ENCODE measurements at regions not wholly inside any gene's neighbourhood (a gene's known extent, or its start where the extent isn't known, plus 50 kb on each side); places are given as distances from the start of the nearest gene placed in this dataset.

DNA sequence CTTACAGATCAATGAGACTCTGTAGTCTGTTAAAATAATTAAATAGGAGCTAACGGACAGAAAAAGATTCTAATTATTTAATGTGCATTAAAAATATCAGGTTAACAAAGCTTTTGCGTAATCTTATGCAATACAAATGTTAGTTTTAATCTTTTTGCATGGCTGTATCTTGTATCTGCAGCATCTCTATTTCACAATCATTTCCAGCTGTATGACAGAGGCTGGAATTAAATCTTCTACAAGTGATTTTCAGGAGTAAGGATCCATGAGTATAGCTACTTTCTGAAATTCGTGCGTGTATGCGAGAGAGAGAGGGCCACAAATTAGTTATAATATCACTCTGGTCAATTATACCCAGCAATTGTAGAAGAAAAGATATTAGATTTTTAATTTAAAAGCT, 1446.8 kb downstream of the NCAM2 start:
- DNase-seq = no peak

DNA sequence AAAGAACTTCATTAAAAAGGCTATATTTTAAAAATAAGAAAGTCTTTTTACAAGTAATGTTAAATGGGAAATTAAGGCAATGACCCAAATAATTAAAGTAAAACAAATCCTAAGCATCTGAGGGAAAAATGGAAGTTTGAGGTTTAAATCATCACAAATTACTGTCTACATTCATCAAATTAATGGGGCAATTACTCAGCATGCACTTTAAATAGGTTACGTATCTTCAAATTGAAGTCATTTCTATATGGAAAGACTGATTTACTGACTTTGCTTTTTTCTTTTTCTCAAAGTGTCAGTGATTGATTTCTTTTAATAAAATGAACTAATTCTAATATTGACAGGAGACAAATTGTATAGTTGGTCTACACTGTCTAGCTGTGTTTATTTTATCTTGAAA, 1452.3 kb downstream of the NCAM2 start:
- no peak for DNase-seq

DNA sequence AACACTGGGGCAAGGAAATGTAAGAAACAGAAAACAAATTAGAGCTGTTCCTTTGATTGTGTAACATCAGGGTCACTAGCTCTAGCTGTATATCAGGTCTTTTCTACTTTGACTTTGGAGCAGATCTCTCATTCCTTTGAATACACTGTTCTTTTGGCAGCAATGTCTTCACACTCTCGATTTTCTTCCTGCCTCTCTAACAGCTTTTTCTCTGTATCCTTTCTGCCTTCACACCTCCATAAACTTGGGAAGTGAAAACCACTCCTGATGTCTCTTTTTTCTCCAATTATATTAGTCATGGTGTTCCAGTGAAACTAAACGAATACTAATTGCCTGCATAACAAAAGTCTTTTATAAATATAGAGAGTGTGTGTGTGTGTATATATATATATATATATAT, 1458.0 kb downstream of the NCAM2 start:
- DNase-seq = no peak

DNA sequence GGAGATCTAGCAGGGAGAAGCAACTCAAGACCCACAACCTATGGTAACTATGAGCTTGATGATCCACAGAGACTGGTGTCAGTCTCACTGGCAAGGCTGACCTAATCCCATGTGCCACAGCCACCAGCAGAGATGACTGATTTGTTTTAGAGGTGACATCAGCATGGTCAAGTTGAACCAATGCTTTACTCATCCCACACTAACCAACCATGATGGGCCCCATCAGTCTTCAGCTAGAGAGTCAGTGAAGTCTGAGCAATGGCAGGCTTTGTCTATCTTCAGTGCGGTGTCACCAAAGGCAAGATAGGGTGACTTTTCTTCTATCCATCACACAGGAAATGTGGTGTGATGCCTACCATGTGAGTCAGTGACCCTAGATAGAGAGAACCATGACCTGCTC, 1470.7 kb downstream of the NCAM2 start:
- no peak for DNase-seq

DNA sequence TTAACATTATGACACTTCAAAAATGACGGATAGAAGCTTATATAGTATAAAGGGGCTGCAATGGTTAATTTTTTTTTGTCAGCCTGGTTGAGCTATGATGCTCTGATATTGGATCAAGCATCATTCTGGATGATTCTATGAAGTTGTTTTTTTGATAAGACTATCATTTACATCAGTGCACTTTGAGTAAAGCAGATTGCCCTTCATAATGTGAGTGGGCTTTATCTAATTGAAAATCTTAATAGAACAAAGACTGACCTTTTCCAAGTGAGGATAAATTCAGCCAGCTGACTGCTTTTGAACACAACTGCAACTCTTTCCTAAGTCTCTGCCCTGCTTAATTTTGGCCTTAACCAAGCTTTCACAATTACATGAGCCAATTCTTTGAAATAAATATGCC, 1476.2 kb downstream of the NCAM2 start:
- no peak for DNase-seq

DNA sequence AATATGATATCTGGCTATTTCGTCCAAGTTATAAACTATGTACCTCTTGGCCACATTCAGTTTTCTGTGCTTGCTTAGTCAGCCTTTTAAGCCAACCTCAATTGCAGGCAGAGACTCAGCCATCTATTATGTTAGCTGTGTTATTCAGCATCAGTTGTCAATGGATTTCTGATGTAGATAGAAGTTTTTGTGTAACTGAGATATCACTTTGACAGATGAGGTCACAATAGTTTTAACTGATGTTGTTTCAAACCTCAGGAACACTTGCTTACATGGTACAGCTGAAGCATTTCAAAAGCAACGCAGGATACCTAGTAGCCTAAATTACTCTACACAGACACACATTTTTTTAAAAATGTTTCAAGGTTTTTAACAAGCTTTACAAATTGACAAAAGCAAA, 1478.0 kb downstream of the NCAM2 start:
- DNase-seq = no peak

DNA sequence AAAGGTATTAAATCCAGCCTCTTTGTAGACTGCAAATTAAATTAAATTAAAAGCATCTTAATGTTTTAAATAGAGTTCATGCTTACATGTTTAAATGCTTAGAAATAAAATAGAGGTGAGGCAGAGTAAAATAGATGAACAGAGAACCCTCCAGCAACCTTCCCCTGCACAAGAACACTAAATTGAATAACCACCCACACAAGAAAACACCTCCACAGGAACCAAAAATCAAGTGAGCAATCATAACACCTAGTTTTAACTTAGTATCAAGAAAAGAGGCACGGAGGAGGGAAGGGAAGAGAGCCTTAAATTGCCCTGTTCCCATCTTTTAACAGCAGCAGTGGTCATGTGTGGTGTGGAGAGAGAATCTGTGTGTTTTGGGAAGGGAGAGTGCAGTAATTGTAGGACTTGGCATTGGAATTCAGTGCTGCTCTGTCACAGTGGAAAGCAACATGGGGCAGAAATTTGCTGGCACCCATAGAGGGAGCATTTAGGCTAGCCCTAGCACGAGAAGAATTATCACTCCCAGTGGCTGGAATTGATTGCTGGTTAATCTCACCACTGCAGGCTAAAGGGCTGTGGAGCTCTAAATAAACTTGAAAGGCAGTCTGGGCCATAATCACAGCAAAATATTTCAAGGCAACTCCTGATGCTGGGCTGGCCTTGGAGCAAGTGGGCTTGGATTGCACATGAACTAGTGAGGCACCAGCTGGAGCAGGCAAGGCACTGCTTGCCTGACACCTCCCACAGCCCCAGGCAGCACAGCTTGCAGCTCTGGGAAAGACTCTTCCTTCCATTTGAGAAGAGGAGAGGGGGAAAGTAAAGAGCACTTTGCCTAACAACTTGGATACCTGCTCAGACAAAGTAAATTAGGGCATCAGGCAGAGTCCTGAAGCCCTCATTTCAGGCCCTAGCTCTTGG, 1478.8 kb downstream of the NCAM2 start:
- DNase-seq = no peak

DNA sequence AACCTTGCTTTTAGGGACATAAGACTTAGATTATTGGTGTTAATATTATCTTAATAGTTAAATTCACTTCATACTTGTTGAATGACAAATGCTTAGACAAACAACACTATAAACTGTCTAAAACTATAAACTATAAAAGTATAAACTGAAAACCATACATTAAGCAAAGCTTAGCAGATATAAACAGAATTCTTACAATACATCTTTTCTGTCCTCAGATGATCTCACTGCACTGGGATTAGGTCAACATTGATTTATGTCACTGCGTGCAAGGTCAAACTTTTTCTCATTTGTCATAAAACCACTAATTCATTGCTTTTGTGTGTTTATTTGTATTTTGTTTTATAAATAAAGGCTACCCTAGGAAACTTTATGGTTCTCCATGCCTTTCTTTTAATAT, 1491.8 kb downstream of the NCAM2 start:
- no peak for DNase-seq

DNA sequence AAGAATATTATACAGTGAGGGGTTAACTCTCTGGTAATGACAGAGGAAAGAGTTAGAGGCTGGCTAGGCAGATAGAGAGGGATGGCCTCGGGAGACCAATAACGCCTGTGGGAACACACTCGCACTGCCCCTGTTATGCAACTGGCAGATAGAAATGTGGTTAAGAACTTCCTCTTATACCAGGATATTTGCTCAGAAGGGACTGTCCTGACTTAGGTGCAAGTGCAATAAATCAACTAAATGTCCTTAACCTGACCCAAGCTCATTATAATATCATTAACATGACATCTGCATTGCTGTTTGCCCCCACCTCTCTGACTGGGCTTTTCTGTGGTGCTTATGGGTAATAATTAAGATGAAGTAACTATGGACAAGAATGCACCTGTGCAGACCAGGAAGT, 1518.0 kb downstream of the NCAM2 start:
- peak; percentile 95 for DNase-seq

DNA sequence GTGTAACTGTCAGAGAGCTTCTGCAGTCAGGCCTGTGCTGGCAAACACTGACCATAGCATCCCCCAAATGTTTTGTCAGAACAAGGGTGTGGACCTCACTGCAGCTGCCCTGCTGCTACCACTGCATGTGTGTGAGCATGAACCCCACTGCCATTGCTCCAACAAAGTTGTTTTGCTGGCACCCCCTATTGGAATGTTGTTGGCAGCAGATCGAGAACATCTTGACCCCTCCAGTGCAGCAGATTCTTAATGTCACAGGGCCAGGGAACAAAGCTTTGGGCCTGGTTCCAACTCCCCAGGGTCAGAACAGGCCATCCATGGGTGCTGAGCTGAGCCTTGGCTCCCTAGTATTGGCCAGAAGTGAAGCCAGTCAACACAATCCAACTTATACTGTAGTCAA, 1537.4 kb downstream of the NCAM2 start:
- no peak for DNase-seq

DNA sequence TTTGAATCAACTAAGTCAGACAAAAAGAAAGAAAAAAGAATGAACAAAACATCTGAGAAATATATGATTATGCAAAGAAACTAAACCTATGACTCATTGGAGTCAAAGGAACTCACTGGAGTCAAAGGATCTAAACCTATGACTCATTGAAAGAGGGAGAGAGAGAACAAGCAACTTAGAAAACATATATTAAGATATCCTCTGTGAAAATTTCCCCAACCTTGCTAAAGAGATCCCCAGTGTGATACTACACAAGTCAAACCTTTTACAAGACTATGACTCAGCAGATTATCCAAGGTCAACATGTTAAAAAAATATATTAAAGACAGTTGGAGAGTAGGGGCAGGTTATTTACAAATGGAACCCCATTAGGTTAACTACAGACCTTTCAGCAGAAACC, 1538.3 kb downstream of the NCAM2 start:
- DNase-seq = no peak

DNA sequence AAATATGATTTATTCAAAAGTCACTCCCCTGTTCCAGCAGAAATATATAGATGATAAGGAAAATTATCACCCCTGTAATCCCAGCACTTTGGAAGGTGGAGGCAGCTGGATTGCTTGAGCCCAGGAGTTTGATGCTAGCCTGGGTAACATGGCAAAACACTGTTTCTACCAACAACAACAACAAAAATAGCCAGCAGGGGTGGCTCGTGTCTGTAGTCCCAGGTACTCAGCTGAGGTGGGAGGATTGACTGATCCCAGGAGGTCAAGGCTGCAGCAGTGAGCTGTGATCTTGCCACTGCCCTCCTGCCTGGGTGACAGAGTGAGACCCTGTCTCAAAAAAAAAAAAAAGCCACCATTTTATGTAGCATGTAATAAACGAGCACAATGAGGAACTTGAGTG, 1546.5 kb downstream of the NCAM2 start:
- DNase-seq = no peak

DNA sequence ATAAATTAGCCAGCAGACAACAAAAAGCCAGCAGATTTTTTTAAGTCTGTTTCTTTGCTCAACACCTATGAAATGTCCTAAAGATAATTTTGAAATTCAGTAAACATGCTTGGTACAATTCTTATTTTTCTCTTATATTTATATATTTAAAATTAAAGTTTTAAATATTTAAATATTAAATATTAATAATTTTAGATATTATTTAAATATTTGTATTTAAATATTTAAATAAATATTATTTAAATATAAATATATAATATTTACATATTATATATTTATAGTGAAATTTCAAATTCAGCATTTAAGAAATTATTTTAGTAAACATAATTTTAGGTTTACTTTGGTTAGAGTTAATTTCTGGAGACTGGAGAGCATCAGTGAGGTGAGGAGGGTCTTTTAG, 1554.2 kb downstream of the NCAM2 start:
- no peak for DNase-seq

DNA sequence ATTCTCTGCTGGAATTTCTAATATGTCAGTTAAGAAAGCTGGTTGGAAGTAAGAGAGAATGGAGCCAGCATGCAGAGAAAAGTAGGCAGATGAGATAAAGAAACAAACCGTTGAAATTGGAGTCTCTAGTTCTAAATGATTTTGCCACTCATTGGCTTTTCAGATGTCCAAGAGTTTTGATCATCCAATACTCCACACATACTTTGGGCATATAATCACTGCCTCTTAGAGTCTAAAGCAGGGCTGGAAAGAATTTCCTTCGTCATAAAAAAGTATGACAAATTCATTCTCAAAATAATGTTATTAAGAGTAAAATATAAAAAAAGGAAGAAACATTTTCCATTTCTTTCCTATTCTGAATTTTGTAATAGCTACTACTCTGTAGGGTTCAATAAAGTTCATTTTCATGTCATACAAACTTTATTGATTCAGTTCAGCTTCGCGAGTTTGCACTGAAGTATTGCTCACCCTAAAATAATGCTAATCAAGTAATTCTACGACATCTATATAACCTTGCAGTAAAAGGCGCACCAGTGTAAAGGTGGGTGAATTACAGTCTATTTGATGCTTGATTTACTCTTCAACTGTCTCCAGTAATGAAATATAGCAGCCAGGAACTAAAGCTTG, 1556.6 kb downstream of the NCAM2 start:
- DNase-seq = no peak

DNA sequence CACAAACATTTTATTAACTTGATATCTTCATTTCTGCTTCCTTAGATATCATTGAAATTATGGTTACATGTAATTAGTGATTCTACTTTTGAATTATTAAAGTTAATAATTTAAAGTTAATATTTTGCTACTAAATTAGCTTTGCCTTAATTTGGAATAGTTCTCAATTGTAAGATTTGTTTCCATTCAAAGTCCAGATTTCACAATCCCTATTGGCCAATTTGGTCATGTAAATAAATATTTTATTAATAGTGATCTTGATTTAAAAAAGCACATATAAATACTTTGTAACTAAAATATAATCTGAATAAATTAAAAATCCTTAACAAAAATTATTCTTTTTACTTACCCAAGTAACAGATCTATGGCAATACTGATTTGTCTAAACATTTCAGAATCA, 1558.6 kb downstream of the NCAM2 start:
- no peak for DNase-seq

DNA sequence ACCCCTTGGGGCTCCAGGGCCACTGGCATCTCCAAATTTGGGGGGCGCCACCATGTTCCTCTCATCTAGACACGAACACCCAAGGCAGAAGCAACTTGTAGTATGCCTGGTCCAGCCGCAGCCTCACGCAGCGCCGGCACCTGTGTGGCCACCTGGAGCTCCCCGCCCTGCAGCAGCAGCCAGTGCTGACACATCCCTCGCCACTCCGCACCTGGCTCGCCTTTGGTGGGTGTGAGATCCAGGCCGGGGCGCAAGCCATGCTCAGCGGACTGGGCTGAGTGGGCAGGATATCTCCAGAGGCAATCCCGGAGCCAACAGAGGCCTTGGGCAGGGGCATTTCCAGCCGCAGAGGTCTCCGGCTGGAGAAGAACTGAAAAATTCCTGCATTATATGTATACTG, 1563.7 kb downstream of the NCAM2 start:
- no peak for DNase-seq

DNA sequence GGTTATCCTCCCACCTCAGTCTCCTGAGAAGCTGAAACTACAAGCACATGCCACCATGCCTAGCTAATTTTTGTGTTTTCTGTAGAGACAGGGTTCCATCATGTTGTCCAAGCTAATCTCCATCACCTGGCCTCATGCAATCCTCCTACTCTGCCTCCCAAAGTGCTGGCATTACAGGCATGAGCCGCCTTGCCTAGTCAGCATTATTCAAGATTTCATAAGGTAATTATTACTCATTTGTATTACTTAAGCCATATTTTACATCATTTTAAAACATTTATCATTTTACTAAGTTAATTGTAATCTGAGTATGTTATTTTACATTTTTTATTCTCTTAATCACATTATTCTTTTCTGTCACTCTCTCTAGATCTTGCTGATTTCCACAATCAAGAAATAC, 1575.6 kb downstream of the NCAM2 start:
- DNase-seq = no peak

DNA sequence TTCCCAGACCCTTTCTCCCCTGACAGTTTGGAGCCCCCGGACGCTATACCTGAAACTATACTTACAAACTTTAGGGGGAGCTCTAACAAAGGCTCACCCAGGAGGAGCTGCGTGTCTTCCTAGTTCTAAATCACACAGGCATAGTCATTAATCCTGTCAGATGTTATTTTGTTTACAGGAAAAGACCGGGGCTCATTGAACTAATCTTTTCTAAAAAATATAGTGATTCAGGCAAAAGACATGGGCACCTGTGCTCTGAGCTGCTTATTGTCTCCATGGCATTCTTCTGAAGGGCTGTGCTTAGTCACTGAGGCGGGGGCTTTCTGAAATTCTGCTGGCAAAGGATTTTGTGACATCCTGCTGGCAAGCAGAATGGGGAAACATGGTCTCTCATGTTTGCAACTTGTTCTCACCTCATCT, 1577.0 kb downstream of the NCAM2 start:
- no peak for DNase-seq

DNA sequence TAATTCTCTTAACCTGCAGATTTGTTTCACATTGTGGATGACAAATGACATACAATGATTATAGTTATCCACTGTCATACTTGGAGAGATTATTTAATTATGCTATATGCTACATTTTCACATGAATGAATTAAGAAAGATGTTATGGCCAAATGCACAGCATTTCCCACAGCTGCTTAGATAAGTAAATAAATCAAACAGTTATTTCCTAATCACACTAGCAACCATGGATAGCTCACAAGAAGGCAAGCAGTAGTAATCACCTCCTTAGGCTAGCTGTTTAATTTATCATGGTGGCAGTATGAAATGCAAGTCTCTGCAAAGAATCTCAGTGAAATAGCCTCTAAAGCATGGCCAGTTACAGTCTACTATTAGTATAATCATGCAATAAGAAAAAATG, 1581.5 kb downstream of the NCAM2 start:
- no peak for DNase-seq

DNA sequence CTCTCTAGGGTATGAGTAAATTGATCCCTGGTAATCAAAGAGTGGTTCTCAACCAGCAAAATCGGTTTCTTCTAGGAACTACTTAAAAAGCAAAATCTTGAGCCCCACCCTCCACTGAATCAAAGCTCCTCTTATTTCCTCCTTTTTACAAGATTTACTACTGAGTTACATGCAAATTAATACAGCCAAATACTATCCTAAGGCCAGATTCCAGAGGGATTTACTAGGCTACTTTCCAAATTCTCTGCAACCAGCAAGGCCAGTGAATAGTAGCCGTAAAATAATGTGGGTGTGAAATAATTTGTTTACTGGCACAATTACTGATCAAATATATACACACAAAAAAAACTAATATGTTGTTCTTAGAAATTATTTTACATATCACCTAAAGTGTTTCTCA, 1583.8 kb downstream of the NCAM2 start:
- DNase-seq = no peak

DNA sequence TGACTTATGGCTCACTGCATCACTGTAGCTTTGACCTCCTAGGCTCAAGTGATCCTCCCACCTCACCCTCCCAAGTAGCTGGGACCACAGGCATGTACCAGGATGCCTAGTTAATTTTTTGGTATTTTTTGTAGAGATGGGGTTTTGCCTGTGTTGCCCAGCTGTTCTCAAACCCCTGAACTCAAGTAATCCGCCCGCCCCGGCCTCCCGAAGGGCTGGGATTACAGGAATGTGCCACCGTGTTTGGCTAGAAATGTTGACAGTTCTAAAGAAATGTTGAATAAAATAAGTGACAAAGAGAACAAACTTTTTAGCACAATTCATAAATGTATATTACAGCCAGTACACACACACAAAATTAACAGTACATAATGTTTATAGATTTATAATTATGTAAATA, 1586.1 kb downstream of the NCAM2 start:
- DNase-seq = no peak

DNA sequence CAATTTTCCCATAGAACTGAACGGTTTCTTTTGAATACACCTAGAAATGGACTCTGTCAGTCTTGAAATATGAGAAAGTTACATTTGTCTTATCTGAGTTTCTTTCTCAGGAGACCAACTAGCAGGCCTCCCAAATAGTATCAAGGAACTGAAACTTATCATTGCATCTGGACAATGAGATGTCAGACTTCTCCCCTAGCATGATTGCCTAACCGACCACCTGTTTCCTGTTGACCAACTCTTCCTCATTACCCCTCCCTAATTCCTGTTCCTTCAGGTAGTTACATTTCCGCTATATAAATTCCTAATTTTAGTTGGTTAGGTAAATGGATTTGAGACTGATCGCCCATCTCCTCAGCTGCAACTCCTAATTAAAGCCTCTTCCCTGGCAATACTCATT, 1587.3 kb downstream of the NCAM2 start:
- DNase-seq = peak; percentile 10

DNA sequence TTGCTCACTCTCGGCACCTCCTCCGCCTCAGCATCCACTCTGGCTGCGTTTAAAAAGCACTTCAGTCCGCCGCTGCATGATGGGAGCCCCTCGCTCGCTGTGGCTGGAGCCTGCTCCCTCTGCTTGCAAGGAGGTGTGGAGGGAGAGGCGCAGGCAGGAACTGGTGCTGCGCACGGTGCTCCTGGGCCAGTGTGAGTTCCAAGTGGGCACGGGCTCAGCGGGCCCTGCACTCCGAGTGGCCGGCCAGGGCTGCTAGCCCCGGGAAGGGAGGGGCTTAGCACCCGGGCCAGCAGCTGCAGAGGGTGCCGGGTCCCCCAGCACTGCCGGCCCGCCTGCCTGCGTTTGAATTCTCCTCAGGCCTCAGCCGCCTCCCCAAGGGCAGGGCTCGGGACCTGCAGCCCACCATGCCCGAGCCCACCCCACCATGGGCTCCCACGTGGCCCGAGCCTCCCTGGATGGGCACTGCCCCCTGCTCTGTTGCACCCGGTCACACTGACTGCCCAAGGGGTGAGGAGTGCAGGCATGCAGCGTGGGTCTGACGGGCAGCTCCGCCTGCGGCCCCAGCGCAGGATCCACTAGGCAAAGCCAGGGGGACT, 1599.5 kb downstream of the NCAM2 start:
- DNase-seq = no peak

DNA sequence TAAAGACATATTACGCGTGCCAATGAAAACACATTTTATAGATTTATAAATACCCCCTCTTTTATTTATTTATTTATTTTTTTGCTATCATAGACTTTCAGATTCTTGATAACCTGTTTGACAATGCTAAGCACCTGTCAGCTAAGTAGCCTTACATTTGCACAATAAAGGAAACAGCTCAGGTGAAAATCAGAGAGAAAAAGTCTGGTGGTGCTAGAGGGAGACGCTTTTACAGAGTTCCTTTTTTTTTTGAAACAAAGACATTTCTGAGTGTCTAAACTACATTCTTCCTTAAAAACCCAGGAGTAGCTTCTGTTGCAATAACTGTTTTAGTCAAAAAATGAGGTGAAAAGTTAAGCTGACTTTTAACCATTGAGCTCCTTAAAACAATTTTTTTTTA, 1611.6 kb downstream of the NCAM2 start:
- no peak for DNase-seq

Measured in GF-D8 (cell line).